DND-41 (cell line): ENCODE measurements at regions not wholly inside any gene's neighbourhood (a gene's known extent, or its start where the extent isn't known, plus 50 kb on each side); places are given as distances from the start of the nearest gene placed in this dataset.

ENCODE experiments used
- CTCF ChIP-seq: IDR thresholded peaks from 2 replicates; pipeline ENCODE4 v1.5.1; 2012; ENCODE audit warnings: borderline replicate concordance, low read length, moderate library complexity, mild to moderate bottlenecking; ENCODE audit not compliant: poor library complexity, severe bottlenecking; ENCODE audit errors: extremely low read depth
- EZH2 ChIP-seq: IDR thresholded peaks from 3 replicates; pipeline ENCODE4 v1.6.1; 2012; ENCODE audit warnings: borderline replicate concordance, low read depth, mild to moderate bottlenecking, moderate library complexity, low read length, inconsistent platforms; ENCODE audit not compliant: severe bottlenecking

- TF ChIP-seq CTCF (no peak), EZH2 (no peak)
These were observed 179.5 kb downstream of the YTHDC2 start for GRCh38 chr5:113692891-113693457.
